B cell (primary cell): ENCODE measurements at regions not wholly inside any gene's neighbourhood (a gene's known extent, or its start where the extent isn't known, plus 50 kb on each side); places are given as distances from the start of the nearest gene placed in this dataset.

Source experiments
- ATAC-seq: fragments of 200-7000 bp; cut with Tn5 transposase; one replicate; pipeline ENCODE4 v1.10.0; 2021; ENCODE audit warnings: low read depth, mild to moderate bottlenecking, moderate number of reproducible peaks, moderate library complexity
- CTCF ChIA-PET: fragments of 350-600 bp; sonication (Branson Sonifier 250); formaldehyde crosslinking; loops from one replicate; lab custom pipeline; 2021; ENCODE audit warnings: antibody characterized with exemption, inconsistent platforms; lab: Charles Lee
- POLR2A ChIA-PET: fragments of 350-600 bp; sonication (Branson Sonifier 250); formaldehyde crosslinking; loops from one replicate; lab custom pipeline; 2021; ENCODE audit warnings: antibody characterized with exemption; lab: Charles Lee
- DNase-seq: peaks from one replicate; pipeline ENCODE4 v3.0.0; 2013
- H2AFZ ChIP-seq: 2 replicates; pipeline ENCODE4 v1.6.1; 2012; ENCODE audit warnings: mild to moderate bottlenecking, low read depth, low read length; ENCODE audit not compliant: insufficient read depth, poor library complexity, severe bottlenecking
- H3K27ac ChIP-seq, 2 donors: 1 replicate in 1 of 2; 2 replicates in 1 of 2; pipeline ENCODE4 v1.5.1; 2012 to 2013; ENCODE audit warnings: low read length in 2 of 2, mild to moderate bottlenecking in 2 of 2, moderate library complexity in 1 of 2
- H3K27me3 ChIP-seq, 4 experiments: fragments of 200-600 bp in 1 of 4; sonication (generic) in 1 of 4; replicated peaks in 1 of 4; 1 replicate in 2 of 4; 2 replicates in 2 of 4; pipeline versions ENCODE4 v1.6.1 to v1.7.0; 2013 to 2016; ENCODE audit warnings: low read length in 3 of 4, mild to moderate bottlenecking in 2 of 4, mixed read lengths in 1 of 4, moderate library complexity in 1 of 4; ENCODE audit not compliant: insufficient read depth in 4 of 4, control insufficient read depth in 3 of 4; ENCODE audit errors: control extremely low read depth in 1 of 4
- H3K36me3 ChIP-seq, 2 experiments: replicated peaks in 1 of 2; 1 replicate in 1 of 2; 2 replicates in 1 of 2; pipeline versions ENCODE4 v1.6.1 to v1.7.1; 2013; ENCODE audit warnings: low read length in 1 of 2; ENCODE audit not compliant: insufficient read depth in 2 of 2, control insufficient read depth in 1 of 2; ENCODE audit errors: control extremely low read depth in 1 of 2, extremely low read depth in 1 of 2
- H3K4me1 ChIP-seq, 2 donors: fragments of 200-600 bp in 1 of 2; sonication (generic) in 1 of 2; 1 replicate in 1 of 2; 2 replicates in 1 of 2; pipeline versions ENCODE4 v1.5.1 to v1.6.1; 2013 to 2017; ENCODE audit warnings: low read length in 2 of 2; ENCODE audit not compliant: control insufficient read depth in 2 of 2, insufficient read depth in 2 of 2
- H3K4me2 ChIP-seq: replicated peaks from 2 replicates; pipeline ENCODE3; 2012; ENCODE audit warnings: mild to moderate bottlenecking, low read depth, low read length; ENCODE audit not compliant: poor library complexity, severe bottlenecking
- H3K4me3 ChIP-seq, 5 experiments: fragments of 200-600 bp in 1 of 5; sonication (generic) in 1 of 5; 1 replicate in 3 of 5; 2 replicates in 2 of 5; pipeline versions ENCODE4 v1.5.1 to v1.7.0; 2011 to 2016; ENCODE audit warnings: low read length in 4 of 5, mild to moderate bottlenecking in 4 of 5, low read depth in 2 of 5, control low read depth in 1 of 5, moderate library complexity in 1 of 5; ENCODE audit not compliant: insufficient read depth in 1 of 5; ENCODE audit errors: control extremely low read depth in 1 of 5, extremely low read depth in 1 of 5
- H3K79me2 ChIP-seq: fragments of 200-600 bp; sonication (generic); one replicate; pipeline ENCODE4 v1.6.0; 2016; ENCODE audit warnings: low read length; ENCODE audit not compliant: control insufficient read depth, insufficient read depth
- H3K9ac ChIP-seq: fragments of 200-600 bp; sonication (generic); 2 replicates; pipeline ENCODE4 v1.6.1; 2017; ENCODE audit warnings: mild to moderate bottlenecking, low read length, moderate library complexity
- H3K9me3 ChIP-seq, 3 donors: one replicate each; pipeline versions ENCODE4 v1.6.1 to v1.7.1; 2013; ENCODE audit warnings: low read length in 2 of 3; ENCODE audit not compliant: control insufficient read depth in 2 of 3, insufficient read depth in 1 of 3; ENCODE audit errors: control extremely low read depth in 1 of 3
- H4K20me1 ChIP-seq: 2 replicates; pipeline ENCODE4 v1.6.0; 2012; ENCODE audit warnings: mild to moderate bottlenecking, low read length; ENCODE audit not compliant: insufficient read depth, control insufficient read depth, poor library complexity, severe bottlenecking
- H3K27ac Mint-ChIP-seq: one replicate; pipeline ENCODE4 v1.8.0; 2021; ENCODE audit warnings: mixed read lengths
- H3K27me3 Mint-ChIP-seq: one replicate; pipeline ENCODE4 v1.8.0; 2021; ENCODE audit warnings: mixed read lengths
- H3K4me1 Mint-ChIP-seq: one replicate; pipeline ENCODE4 v1.8.0; 2021; ENCODE audit warnings: mixed read lengths
- H3K4me3 Mint-ChIP-seq: one replicate; pipeline ENCODE4 v1.8.0; 2021; ENCODE audit warnings: mixed read lengths
- H3K9me3 Mint-ChIP-seq: one replicate; pipeline ENCODE4 v1.8.0; 2022; ENCODE audit warnings: mixed read lengths; ENCODE audit not compliant: insufficient read depth
- EZH2 ChIP-seq: IDR thresholded peaks from 2 replicates; pipeline ENCODE4 v1.6.1; 2012; ENCODE audit warnings: borderline replicate concordance, low read depth, mild to moderate bottlenecking, moderate library complexity, low read length; ENCODE audit not compliant: insufficient read depth, poor library complexity, severe bottlenecking
- WGBS: methylation state at CpG from one replicate; pipeline ENCODE4 v1.1.5; 2013; ENCODE audit warnings: missing lambda C conversion rate; ENCODE audit not compliant: insufficient coverage; 5-methylcytosine and 5-hydroxymethylcytosine counted together
- intact Hi-C: fragments of 100-400 bp; cut with micrococcal nuclease; formaldehyde crosslinking; loops from one replicate; pipeline ENCODE4 v1.10.0; 2022
- TF ChIP-seq, protein P1 (sequence below): fragments of 200-600 bp; IDR thresholded peaks from one replicate; pipeline ENCODE4 v1.8.0; 2022; ENCODE audit warnings: antibody characterized with exemption, mild to moderate bottlenecking

DNA sequence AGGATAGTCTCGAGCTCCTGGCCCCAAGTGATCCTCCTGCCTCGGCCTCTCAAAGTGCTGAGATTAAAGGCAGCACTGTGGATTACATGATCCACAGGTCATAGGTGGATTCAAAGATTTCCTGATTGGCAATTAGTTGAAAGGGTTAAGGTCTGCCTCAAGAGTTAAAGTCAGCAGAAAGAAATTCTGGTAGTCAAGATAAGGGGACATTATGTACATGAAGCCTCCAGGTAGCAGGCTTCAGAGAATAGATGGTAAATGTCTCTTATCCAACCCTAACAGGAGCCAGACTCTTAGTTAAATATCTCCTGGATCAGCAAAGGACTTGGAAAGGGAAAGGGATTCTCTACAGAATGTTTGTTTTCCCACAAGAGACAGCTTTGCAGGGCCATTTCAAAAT lies 93.7 kb downstream of the SKIDA1 start:
- POLR2A ChIA-PET, result no interaction called here
- H3K27me3 Mint-ChIP-seq, result peaks cover 6% of the 10 kb centered on the region
- no peak overlapping the region for H3K9ac ChIP-seq
- no peaks in the 10 kb centered on the region for H3K4me1 ChIP-seq
- no peaks in the 10 kb centered on the region for H3K4me1 Mint-ChIP-seq
- peaks cover 0 to 10% (median 0%) of the 10 kb centered on the region in 3 donors for H3K9me3 ChIP-seq
- H3K27ac ChIP-seq, result no peak overlapping the region
- no peaks in the 10 kb centered on the region for H3K79me2 ChIP-seq
- no peaks in the 10 kb centered on the region for H3K9me3 Mint-ChIP-seq
- WGBS, result 56% methylated on average over 2 of the region's 2 CpGs
- H3K27ac Mint-ChIP-seq, result no peak overlapping the region
- no peak overlapping the region for H3K4me3 ChIP-seq
- H4K20me1 ChIP-seq, result no peaks in the 10 kb centered on the region
- no peaks in the 10 kb centered on the region for H3K27me3 ChIP-seq
- CTCF ChIA-PET, result no interaction called here
- no peak overlapping the region for H3K4me3 Mint-ChIP-seq
- ATAC-seq, result no peak
- no peak for DNase-seq
- H2AFZ ChIP-seq, result no peak overlapping the region
- TF ChIP-seq, protein P1, sequence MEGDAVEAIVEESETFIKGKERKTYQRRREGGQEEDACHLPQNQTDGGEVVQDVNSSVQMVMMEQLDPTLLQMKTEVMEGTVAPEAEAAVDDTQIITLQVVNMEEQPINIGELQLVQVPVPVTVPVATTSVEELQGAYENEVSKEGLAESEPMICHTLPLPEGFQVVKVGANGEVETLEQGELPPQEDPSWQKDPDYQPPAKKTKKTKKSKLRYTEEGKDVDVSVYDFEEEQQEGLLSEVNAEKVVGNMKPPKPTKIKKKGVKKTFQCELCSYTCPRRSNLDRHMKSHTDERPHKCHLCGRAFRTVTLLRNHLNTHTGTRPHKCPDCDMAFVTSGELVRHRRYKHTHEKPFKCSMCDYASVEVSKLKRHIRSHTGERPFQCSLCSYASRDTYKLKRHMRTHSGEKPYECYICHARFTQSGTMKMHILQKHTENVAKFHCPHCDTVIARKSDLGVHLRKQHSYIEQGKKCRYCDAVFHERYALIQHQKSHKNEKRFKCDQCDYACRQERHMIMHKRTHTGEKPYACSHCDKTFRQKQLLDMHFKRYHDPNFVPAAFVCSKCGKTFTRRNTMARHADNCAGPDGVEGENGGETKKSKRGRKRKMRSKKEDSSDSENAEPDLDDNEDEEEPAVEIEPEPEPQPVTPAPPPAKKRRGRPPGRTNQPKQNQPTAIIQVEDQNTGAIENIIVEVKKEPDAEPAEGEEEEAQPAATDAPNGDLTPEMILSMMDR, result no peak
- no peak for TF ChIP-seq EZH2
- H3K36me3 ChIP-seq, result no peaks in the 10 kb centered on the region
- intact Hi-C loops, result no loop called here
- H3K4me2 ChIP-seq, result no peak overlapping the region

DNA sequence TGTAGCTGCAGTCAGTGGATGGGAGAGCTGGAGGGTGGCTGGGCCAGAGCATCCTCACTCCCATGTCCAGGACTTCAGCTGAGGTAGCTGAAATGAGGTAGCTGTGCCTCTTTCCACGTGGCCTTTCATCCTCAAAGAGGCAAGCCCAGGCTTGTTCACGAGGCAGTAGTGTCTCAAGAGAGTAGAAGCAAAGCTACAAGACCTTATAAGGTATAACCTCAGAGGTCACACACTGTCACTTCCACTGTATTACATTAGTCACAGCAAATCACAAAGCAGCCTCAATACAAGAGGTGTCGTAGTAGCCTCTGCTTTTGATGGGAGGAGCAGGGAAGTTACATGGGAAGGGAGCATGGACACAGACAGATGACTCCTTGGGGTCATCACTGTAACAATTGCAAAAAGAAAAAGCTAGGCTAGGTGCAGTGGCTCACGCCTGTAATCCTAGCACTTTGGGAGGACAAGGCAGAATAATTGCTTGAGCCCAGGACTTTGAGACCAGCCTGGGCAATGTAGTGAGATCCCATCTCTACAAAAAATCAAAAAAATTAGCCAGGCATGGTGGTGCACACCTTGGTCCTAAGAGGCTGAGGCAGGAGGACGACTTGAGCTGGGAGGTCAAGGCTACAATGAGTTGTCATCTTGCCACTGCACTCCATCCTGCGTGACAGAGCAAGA lies 97.5 kb downstream of the SKIDA1 start:
- H3K27ac ChIP-seq, result no peak overlapping the region
- no peak overlapping the region for H2AFZ ChIP-seq

More for the DNA sequence above, 97.5 kb downstream of the SKIDA1 start:
- Histone ChIP-seq H3K79me2 (no peaks in the 10 kb centered on the region), H3K36me3 (no peaks in the 10 kb centered on the region), H4K20me1 (no peaks in the 10 kb centered on the region), H3K9me3 (peaks cover 0 to 14% (median 0%) of the 10 kb centered on the region in 3 donors), H3K4me3 (no peak overlapping the region), H3K4me2 (no peak overlapping the region), H3K9ac (no peak overlapping the region), H3K27me3 (no peaks in the 10 kb centered on the region), H3K4me1 (no peaks in the 10 kb centered on the region)
- Mint-ChIP-seq H3K9me3 (no peaks in the 10 kb centered on the region), H3K27me3 (no peaks in the 10 kb centered on the region), H3K4me1 (no peaks in the 10 kb centered on the region), H3K27ac (no peak overlapping the region), H3K4me3 (no peak overlapping the region)
- intact Hi-C loops, result no loop called here
- DNase-seq, result no peak
- ChIA-PET POLR2A (no interaction called here), CTCF (no interaction called here)
- whole genome bisulfite sequencing, result 59% methylated on average over 3 of the region's 6 CpGs
- ATAC-seq, result no peak
- TF ChIP-seq EZH2, result no peak
